ENCODE measurements at regions not wholly inside any gene's neighbourhood (a gene's known extent, or its start where the extent isn't known, plus 50 kb on each side); places are given as distances from the start of the nearest gene placed in this dataset.

DNA sequence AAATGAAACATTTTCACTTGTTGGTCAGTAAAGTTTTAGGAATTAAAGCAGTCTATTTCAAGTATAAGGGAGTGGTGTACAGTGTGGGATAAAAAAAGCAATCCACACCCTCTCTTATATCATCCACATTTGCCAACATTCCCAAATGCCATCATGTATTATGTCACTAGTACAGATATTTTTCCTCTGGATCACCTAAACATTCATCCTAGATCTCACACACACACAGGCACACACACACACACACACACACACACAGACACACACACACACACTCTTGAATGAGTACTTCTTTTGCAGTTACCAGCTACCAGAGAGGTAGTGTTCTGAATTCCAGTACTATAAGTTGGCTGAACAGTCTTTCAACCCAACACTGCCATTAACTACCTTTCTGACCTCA, 1369.1 kb upstream of the ADGRL4 start:
- TF ChIP-seq, protein P1, sequence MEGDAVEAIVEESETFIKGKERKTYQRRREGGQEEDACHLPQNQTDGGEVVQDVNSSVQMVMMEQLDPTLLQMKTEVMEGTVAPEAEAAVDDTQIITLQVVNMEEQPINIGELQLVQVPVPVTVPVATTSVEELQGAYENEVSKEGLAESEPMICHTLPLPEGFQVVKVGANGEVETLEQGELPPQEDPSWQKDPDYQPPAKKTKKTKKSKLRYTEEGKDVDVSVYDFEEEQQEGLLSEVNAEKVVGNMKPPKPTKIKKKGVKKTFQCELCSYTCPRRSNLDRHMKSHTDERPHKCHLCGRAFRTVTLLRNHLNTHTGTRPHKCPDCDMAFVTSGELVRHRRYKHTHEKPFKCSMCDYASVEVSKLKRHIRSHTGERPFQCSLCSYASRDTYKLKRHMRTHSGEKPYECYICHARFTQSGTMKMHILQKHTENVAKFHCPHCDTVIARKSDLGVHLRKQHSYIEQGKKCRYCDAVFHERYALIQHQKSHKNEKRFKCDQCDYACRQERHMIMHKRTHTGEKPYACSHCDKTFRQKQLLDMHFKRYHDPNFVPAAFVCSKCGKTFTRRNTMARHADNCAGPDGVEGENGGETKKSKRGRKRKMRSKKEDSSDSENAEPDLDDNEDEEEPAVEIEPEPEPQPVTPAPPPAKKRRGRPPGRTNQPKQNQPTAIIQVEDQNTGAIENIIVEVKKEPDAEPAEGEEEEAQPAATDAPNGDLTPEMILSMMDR (IDR thresholded peaks at IDR 0.05) = no peak
- no peak for TF ChIP-seq POLR2A (IDR thresholded peaks at IDR 0.05)
- TF ChIP-seq POLR2AphosphoS5 (IDR thresholded peaks at IDR 0.05) = no peak
- no peaks in the 10 kb centered on the region for H3K4me1 ChIP-seq (replicated peaks)
- no peak overlapping the region for H3K4me3 ChIP-seq
- no peak overlapping the region for H3K27ac ChIP-seq
- no peaks in the 10 kb centered on the region for H3K9me3 ChIP-seq
- intact Hi-C loops (cut with DNase I) = no loop called here
- no peaks in the 10 kb centered on the region for H3K27me3 ChIP-seq (replicated peaks; ENCODE audit: insufficient read depth)
- no peaks in the 10 kb centered on the region for H3K36me3 ChIP-seq
- DNase-seq (ENCODE audit: low spot score) = no peak

DNA sequence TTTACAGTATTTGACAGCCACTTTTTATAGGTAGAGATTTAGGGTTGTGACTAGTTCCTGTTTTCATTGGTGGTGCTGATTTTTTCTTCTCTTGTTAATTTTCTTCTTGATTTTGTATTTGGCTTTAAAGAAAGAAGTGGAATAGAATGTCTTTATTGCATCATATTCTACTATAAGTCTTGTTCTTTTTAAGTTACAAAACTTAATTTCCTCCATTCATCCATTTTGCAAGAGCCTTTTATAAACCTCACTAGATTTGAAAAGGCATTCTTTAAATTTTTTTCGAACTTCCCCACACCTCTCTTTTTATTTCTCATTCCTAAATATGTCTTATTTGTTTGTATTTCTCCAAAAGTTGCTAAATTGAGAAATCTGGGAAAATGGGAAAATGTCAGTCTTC, 1368.6 kb upstream of the ADGRL4 start:
- intact Hi-C loops (cut with DNase I) = no loop called here
- TF ChIP-seq, protein P1 (IDR thresholded peaks at IDR 0.05) = no peak
- no peak for TF ChIP-seq POLR2AphosphoS5 (IDR thresholded peaks at IDR 0.05)
- TF ChIP-seq POLR2A (IDR thresholded peaks at IDR 0.05) = no peak
- Histone ChIP-seq H3K4me3 (no peak overlapping the region), H3K36me3 (no peaks in the 10 kb centered on the region), H3K27me3 (replicated peaks; ENCODE audit: insufficient read depth) (no peaks in the 10 kb centered on the region), H3K9me3 (no peaks in the 10 kb centered on the region), H3K27ac (no peak overlapping the region), H3K4me1 (replicated peaks) (no peaks in the 10 kb centered on the region)
- WGBS = 81% methylated on average over 1 of the region's 1 CpG
- DNase-seq (ENCODE audit: low spot score) = no peak

DNA sequence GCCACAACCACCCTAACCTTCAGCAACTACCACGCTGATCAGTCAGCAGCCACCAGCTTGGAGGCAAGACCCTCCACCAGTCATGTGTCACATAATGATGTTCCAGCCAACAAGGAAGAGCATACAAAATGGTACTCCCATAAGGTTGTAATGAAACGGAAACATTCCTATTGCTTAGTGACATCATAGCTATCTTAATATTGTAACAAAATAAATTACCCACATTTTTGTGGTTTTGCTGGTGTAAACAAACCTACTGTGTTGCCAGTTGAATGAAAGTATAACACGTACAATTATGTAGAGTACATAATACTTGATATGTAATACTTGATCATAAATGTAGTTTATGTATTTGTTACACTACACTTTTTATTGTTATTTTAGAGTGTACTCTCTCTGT, 1363.2 kb upstream of the ADGRL4 start:
- H3K4me1 ChIP-seq (replicated peaks) = no peaks in the 10 kb centered on the region
- no peaks in the 10 kb centered on the region for H3K36me3 ChIP-seq
- H3K9me3 ChIP-seq = no peaks in the 10 kb centered on the region
- no peak overlapping the region for H3K4me3 ChIP-seq
- 90% methylated on average over 3 of the region's 3 CpGs for WGBS
- no peaks in the 10 kb centered on the region for H3K27me3 ChIP-seq (replicated peaks; ENCODE audit: insufficient read depth)
- intact Hi-C loops (cut with DNase I) = no loop called here
- no peak overlapping the region for H3K27ac ChIP-seq
- TF ChIP-seq, protein P1 (IDR thresholded peaks at IDR 0.05) = no peak
- no peak for TF ChIP-seq POLR2AphosphoS5 (IDR thresholded peaks at IDR 0.05)
- TF ChIP-seq POLR2A (IDR thresholded peaks at IDR 0.05) = no peak
- DNase-seq (ENCODE audit: low spot score) = no peak

DNA sequence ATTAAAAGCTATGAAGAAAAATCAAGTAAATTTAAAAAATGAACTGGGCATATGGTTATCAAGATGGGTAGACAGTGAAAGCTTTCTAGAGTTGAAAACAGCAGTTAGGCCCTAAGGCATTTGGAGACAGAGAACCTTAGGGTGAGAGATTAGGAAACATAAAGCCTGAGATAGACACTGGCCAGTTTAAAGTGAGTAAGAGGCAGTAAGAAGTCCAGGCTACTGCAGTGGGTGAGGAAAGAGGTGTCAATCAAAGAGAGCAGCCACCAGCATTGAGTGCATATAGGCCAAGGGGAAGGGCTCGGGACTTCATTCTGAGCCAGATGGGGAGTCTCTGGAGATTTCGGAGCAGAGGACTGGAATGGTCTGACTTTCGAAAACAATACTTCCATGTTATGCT, 1360.5 kb upstream of the ADGRL4 start:
- Histone ChIP-seq H3K27me3 (replicated peaks; ENCODE audit: insufficient read depth) (no peaks in the 10 kb centered on the region), H3K27ac (no peak overlapping the region), H3K9me3 (no peaks in the 10 kb centered on the region), H3K4me3 (no peak overlapping the region), H3K4me1 (replicated peaks) (no peaks in the 10 kb centered on the region), H3K36me3 (no peaks in the 10 kb centered on the region)
- intact Hi-C loops (cut with DNase I) = no loop called here
- no peak for DNase-seq (ENCODE audit: low spot score)
- TF ChIP-seq, protein P1 (IDR thresholded peaks at IDR 0.05) = no peak
- TF ChIP-seq POLR2A (IDR thresholded peaks at IDR 0.05) = no peak
- TF ChIP-seq POLR2AphosphoS5 (IDR thresholded peaks at IDR 0.05) = no peak
- WGBS = 92% methylated on average over 3 of the region's 3 CpGs

DNA sequence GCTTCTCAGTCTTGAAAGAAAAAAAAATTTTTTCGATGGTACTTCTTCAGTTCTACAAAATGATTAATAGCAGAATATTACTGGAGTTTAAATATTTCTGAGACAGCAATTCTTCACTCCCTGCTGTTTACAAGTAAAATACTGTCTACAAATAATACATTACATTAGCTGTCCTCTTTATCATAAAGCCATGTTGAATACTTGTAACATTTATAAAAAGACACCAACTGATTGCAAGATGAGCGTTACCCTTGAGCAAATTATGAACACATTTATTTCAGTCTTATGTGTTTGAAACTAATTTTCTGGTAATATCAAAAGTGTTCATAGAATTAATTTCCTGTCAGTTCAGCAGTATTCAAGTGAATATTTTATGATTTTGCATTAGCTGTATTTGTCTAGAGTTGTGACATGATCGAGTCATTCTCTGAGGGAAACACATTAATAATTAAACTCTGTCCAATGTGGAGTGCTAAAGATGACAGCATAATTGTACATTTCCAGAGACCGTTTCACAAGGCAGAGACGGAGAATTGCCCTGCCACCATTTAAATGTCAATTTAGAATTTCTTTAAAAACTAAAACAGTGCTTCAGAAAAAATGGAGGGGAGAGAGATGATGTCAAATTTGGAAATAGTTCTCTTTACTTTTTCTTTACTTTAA, 1359.0 kb upstream of the ADGRL4 start:
- Histone ChIP-seq H3K36me3 (no peaks in the 10 kb centered on the region), H3K4me3 (no peak overlapping the region), H3K9me3 (no peaks in the 10 kb centered on the region), H3K27me3 (replicated peaks; ENCODE audit: insufficient read depth) (no peaks in the 10 kb centered on the region), H3K4me1 (replicated peaks) (no peaks in the 10 kb centered on the region), H3K27ac (no peak overlapping the region)
- DNase-seq (ENCODE audit: low spot score) = no peak
- 84% methylated on average over 5 of the region's 5 CpGs for WGBS
- intact Hi-C loops (cut with DNase I) = no loop called here
- TF ChIP-seq, protein P1 (IDR thresholded peaks at IDR 0.05) = no peak
- TF ChIP-seq POLR2AphosphoS5 (IDR thresholded peaks at IDR 0.05) = no peak
- TF ChIP-seq POLR2A (IDR thresholded peaks at IDR 0.05) = no peak

Measured in prostate gland (tissue), 2 donors.